Peyer's patch (tissue), 4 donors: ENCODE measurements at regions not wholly inside any gene's neighbourhood (a gene's known extent, or its start where the extent isn't known, plus 50 kb on each side); places are given as distances from the start of the nearest gene placed in this dataset.

Experiments
- DNase-seq, 3 donors: peaks; one replicate each; pipeline ENCODE4 v3.0.0-alpha.2; 2017 to 2019
- H3K27ac ChIP-seq, 4 donors: fragments of 200-600 bp; sonication (generic); one replicate each; pipeline ENCODE4 v1.5.1; 2016 to 2019
- H3K27me3 ChIP-seq, 2 donors: fragments of 200-600 bp; sonication (generic); one replicate each; pipeline ENCODE4 v1.5.1; 2019
- H3K36me3 ChIP-seq, 3 donors: fragments of 200-600 bp; sonication (generic); one replicate each; pipeline ENCODE4 v1.5.1; 2016 to 2019
- H3K4me1 ChIP-seq, 4 donors: fragments of 200-600 bp; sonication (generic); one replicate each; pipeline ENCODE4 v1.5.1; 2016 to 2019
- H3K4me3 ChIP-seq, 4 donors: fragments of 200-600 bp; sonication (generic); 1 replicate in 3 of 4; 2 replicates in 1 of 4; pipeline ENCODE4 v1.5.1; 2016 to 2019; ENCODE audit warnings: mild to moderate bottlenecking in 1 of 4
- H3K9me3 ChIP-seq, 4 donors: fragments of 200-600 bp; sonication (generic); one replicate each; pipeline ENCODE4 v1.5.1; 2016 to 2019; ENCODE audit warnings: mild to moderate bottlenecking in 1 of 4
- POLR2A ChIP-seq, 2 donors: fragments of 450-650 bp; IDR thresholded peaks; one replicate each; pipeline ENCODE4 v1.5.1; 2017; ENCODE audit warnings: antibody characterized with exemption in 2 of 2, mild to moderate bottlenecking in 2 of 2, moderate library complexity in 2 of 2
- TF ChIP-seq, protein P1 (sequence below), 6 experiments: fragments of 450-650 bp in 4 of 6; fragments of 200-600 bp in 2 of 6; sonication (generic) in 1 of 6; IDR thresholded peaks; one replicate each; pipeline ENCODE4 v1.5.1; 2017 to 2019; ENCODE audit warnings: antibody characterized with exemption in 6 of 6, mild to moderate bottlenecking in 3 of 6, moderate library complexity in 1 of 6

DNA sequence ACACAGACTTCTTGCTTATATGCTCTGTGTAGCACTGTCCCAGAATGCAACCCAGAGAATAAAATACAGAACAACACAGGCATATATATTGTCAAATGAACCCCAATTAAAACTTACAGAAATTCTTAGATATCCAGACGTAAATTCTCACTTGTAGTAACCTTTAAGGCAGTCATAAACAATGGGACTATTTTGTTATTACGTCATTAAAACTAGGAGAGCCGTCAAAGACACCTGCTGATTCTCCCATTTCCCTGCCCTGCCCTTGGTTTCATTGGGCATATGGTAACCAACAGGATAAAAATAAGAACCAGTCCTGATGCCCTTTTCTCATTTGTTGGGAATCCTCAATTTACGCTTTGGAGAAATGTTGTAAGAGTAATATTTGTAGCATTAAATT, 871.3 kb upstream of the EYS start:
- H3K4me1 ChIP-seq, result no peaks in the 10 kb centered on the region
- TF ChIP-seq, protein P1, sequence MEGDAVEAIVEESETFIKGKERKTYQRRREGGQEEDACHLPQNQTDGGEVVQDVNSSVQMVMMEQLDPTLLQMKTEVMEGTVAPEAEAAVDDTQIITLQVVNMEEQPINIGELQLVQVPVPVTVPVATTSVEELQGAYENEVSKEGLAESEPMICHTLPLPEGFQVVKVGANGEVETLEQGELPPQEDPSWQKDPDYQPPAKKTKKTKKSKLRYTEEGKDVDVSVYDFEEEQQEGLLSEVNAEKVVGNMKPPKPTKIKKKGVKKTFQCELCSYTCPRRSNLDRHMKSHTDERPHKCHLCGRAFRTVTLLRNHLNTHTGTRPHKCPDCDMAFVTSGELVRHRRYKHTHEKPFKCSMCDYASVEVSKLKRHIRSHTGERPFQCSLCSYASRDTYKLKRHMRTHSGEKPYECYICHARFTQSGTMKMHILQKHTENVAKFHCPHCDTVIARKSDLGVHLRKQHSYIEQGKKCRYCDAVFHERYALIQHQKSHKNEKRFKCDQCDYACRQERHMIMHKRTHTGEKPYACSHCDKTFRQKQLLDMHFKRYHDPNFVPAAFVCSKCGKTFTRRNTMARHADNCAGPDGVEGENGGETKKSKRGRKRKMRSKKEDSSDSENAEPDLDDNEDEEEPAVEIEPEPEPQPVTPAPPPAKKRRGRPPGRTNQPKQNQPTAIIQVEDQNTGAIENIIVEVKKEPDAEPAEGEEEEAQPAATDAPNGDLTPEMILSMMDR (IDR thresholded peaks at IDR 0.05), result no peak
- no peak for TF ChIP-seq POLR2A (IDR thresholded peaks at IDR 0.05)

DNA sequence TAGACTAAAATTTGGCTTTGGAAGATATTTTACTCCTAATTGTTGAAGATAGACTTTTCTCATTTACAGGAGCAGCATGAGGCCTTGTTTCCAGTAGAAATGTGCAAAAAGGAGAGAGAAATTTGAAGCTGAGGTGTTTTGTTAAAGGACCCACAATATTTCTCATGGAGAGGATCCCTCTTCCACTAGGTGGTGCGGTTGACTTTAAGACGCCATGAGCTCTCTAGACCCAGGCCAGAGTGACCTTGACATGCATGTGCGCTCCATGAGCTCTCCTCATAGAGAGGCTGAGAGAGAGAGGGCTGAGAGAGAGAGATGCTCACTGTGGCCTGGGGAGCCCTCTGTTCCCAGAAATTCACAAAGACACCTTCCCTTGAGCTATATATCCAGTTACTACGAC, 861.2 kb upstream of the EYS start:
- Histone ChIP-seq H3K36me3 (no peaks in the 10 kb centered on the region), H3K4me3 (no peak overlapping the region), H3K4me1 (no peaks in the 10 kb centered on the region), H3K27ac (no peak overlapping the region), H3K27me3 (no peaks in the 10 kb centered on the region), H3K9me3 (peaks cover 0 to 2% (median 0%) of the 10 kb centered on the region in 4 donors)
- TF ChIP-seq, protein P1 (IDR thresholded peaks at IDR 0.05), result no peak
- no peak for TF ChIP-seq POLR2A (IDR thresholded peaks at IDR 0.05)
- no peak for DNase-seq

More for the DNA sequence above, 871.3 kb upstream of the EYS start:
- Histone ChIP-seq H3K4me3 (no peak overlapping the region), H3K27ac (no peak overlapping the region), H3K9me3 (no peaks in the 10 kb centered on the region), H3K36me3 (no peaks in the 10 kb centered on the region), H3K27me3 (no peaks in the 10 kb centered on the region)
- DNase-seq, result no peak

DNA sequence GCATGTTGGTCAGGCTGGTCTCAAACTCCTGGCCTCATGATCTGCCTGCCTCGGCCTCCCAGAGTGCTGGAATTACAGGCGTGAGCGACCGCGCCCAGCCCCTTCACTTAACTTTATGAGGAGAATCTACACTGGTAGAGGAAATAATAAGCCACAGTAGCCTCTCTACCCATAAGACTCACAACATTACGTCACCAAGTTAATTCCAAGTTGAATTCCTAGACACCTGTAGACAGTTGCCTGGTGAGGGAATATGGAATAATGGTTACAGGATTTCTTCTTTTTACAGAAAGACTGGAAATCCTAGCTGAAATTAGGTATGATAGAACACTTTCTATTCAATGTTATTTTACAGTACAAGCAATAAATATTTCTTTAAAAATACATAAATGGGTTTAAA, 854.5 kb upstream of the EYS start:
- Histone ChIP-seq H3K9me3 (peaks cover 0 to 2% (median 0%) of the 10 kb centered on the region in 4 donors), H3K27ac (no peak overlapping the region), H3K27me3 (no peaks in the 10 kb centered on the region), H3K4me1 (no peaks in the 10 kb centered on the region), H3K36me3 (no peaks in the 10 kb centered on the region), H3K4me3 (no peak overlapping the region)
- TF ChIP-seq POLR2A (IDR thresholded peaks at IDR 0.05), result no peak
- TF ChIP-seq, protein P1 (IDR thresholded peaks at IDR 0.05), result no peak
- DNase-seq, result no peak

DNA sequence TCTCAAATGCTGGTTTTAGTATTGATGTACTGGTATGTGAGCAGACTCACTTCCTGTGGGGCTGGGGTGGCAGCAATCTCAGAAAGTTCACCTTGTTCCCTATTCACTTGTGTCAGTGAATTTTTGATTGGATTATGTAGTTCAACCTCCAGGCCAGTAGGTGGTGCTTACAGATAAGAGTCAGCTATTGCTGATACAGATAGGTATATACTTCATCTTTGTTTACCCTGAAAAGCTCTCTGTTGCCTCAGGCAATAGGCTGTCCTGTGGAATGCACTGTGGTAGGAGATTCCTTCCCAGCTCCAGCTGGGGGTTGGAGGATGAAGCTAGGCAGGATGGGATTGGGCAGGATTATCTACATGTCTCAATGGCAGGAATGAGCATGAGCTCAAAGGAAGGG, 851.2 kb upstream of the EYS start:
- DNase-seq, result no peak

DNA sequence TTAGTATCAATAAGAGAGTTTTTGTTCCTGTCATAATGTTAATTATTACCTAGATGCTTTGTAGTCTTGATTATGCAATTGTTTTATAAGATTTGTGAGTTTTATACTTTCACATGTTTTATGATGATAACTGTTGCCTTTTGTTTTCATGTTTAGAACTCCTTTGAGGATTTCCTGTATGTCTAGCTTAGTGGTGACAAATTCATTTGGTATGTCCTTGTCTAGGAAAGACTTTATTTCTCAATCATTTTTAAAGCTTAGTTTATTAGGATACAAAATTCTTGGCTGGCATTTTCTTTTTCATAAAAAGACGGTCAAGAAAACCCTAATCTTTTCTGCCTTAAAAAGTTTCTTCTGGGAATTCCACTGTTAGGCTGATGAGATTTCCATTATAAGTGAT, 849.9 kb upstream of the EYS start:
- H3K27ac ChIP-seq, result no peak overlapping the region
- H3K4me1 ChIP-seq, result no peaks in the 10 kb centered on the region
- no peak overlapping the region for H3K4me3 ChIP-seq
- no peaks in the 10 kb centered on the region for H3K36me3 ChIP-seq
- TF ChIP-seq, protein P1 (IDR thresholded peaks at IDR 0.05), result no peak
- no peak for DNase-seq
- no peaks in the 10 kb centered on the region for H3K9me3 ChIP-seq
- H3K27me3 ChIP-seq, result no peaks in the 10 kb centered on the region

More for the DNA sequence above, 851.2 kb upstream of the EYS start:
- H3K4me1 ChIP-seq, result no peaks in the 10 kb centered on the region
- H3K36me3 ChIP-seq, result no peaks in the 10 kb centered on the region
- TF ChIP-seq POLR2A (IDR thresholded peaks at IDR 0.05), result no peak
- TF ChIP-seq, protein P1 (IDR thresholded peaks at IDR 0.05), result no peak
- no peak overlapping the region for H3K4me3 ChIP-seq
- no peaks in the 10 kb centered on the region for H3K27me3 ChIP-seq
- no peaks in the 10 kb centered on the region for H3K9me3 ChIP-seq
- H3K27ac ChIP-seq, result no peak overlapping the region

DNA sequence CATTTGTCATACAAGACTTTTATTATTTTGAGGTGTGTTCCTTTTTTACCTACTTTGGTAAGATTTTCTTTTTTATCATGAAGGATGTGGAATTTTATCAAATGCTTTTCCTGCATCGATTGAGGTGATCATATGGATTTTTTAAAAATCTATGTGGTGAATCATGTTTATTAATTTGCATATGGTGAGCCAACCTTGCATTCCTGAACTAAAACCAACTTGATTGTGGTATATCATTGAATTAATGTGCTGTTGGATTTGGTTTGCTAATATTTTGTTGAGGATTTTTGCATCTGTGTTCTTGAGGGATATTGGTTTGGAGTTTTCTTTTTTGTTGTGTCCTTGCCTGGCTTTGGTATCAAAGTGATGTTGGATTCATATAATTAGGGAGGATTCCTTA, 848.1 kb upstream of the EYS start:
- no peak for DNase-seq
- Histone ChIP-seq H3K9me3 (no peaks in the 10 kb centered on the region), H3K4me1 (no peaks in the 10 kb centered on the region), H3K27me3 (no peaks in the 10 kb centered on the region), H3K36me3 (no peaks in the 10 kb centered on the region), H3K27ac (no peak overlapping the region), H3K4me3 (no peak overlapping the region)
- TF ChIP-seq, protein P1 (IDR thresholded peaks at IDR 0.05), result no peak
- no peak for TF ChIP-seq POLR2A (IDR thresholded peaks at IDR 0.05)
